HCT116 (cell line): ENCODE measurements at regions not wholly inside any gene's neighbourhood (a gene's known extent, or its start where the extent isn't known, plus 50 kb on each side); places are given as distances from the start of the nearest gene placed in this dataset.

Experiments
- ATAC-seq: fragments of 200-7000 bp; cut with Tn5 transposase; 2 replicates; pipeline ENCODE4 v1.9.1; 2020; ENCODE audit warnings: mild to moderate bottlenecking, moderate library complexity
- BruUV-seq: library from RNA; stranded (reverse); fragments of 400-500 nt; replicated peaks from 2 replicates; lab custom pipeline; 2021; lab: Mats Ljungman, UMichigan
- CTCF ChIA-PET: fragments of 300-600 bp; sonication (Branson Sonifier 250); formaldehyde crosslinking; loops from one replicate; lab custom pipeline; 2021; ENCODE audit warnings: antibody characterized with exemption; lab: Charles Lee
- POLR2A ChIA-PET: fragments of 300-600, 350-600 bp; sonication (Branson Sonifier 250); formaldehyde crosslinking; loops from one replicate; lab custom pipeline; 2021; ENCODE audit warnings: antibody characterized with exemption; lab: Charles Lee
- RAD21 ChIA-PET, 2 experiments: fragments of 300-600 bp; sonication (Branson Sonifier 250); formaldehyde crosslinking; loops; one replicate each; lab custom pipeline; 2023; ENCODE audit warnings: low total read pairs in 2 of 2; ENCODE audit not compliant: uncharacterized antibody in 2 of 2, unreplicated experiment in 2 of 2, low non-redundant PET in 1 of 2; lab: Charles Lee
- DNase-seq: peaks from one replicate; pipeline ENCODE4 v3.0.0-alpha.2; 2010; ENCODE audit warnings: low read depth, low spot score
- H2AFZ ChIP-seq: fragments of 200-600 bp; shearing (Covaris generic), sonication (generic); 2 replicates; pipeline ENCODE4 v1.6.1; 2017; ENCODE audit warnings: low read depth, mixed run types, mixed read lengths, antibody characterized with exemption, low read length; ENCODE audit not compliant: poor library complexity, severe bottlenecking
- H3K27ac ChIP-seq: 2 replicates; pipeline ENCODE4 v1.5.1; 2012; ENCODE audit warnings: low read depth, low read length
- H3K27me3 ChIP-seq: fragments of 200-600 bp; sonication (generic); 2 replicates; pipeline ENCODE4 v1.6.1; 2016; ENCODE audit warnings: mixed run types, low read length, mixed read lengths; ENCODE audit not compliant: insufficient read depth
- H3K36me3 ChIP-seq, 2 experiments: fragments of 200-500 bp in 1 of 2; fragments of 200-600 bp in 1 of 2; sonication (Bioruptor generic) in 1 of 2; sonication (generic) in 1 of 2; 2 replicates each; pipeline versions ENCODE4 v1.5.1 to v1.6.1; 2014 to 2016; ENCODE audit warnings: low read length in 2 of 2, inconsistent platforms in 1 of 2, mixed read lengths in 1 of 2, mixed run types in 1 of 2; ENCODE audit not compliant: insufficient read depth in 2 of 2, control insufficient read depth in 1 of 2
- H3K4me1 ChIP-seq, 2 experiments: fragments of 200-600 bp in 1 of 2; sonication (generic) in 1 of 2; 2 replicates each; pipeline versions ENCODE4 v1.5.1 to v1.6.1; 2012 to 2017; ENCODE audit warnings: low read length in 2 of 2, inconsistent platforms in 1 of 2, mild to moderate bottlenecking in 1 of 2, mixed read lengths in 1 of 2, mixed run types in 1 of 2, moderate library complexity in 1 of 2; ENCODE audit not compliant: insufficient read depth in 2 of 2, control insufficient read depth in 1 of 2
- H3K4me2 ChIP-seq: fragments of 200-600 bp; sonication (generic); 2 replicates; pipeline ENCODE4 v1.6.1; 2017; ENCODE audit warnings: mixed run types, low read length, mixed read lengths
- H3K4me3 ChIP-seq, 2 experiments: fragments of 200-600 bp in 1 of 2; sonication (generic) in 1 of 2; replicated peaks in 1 of 2; 2 replicates each; pipeline ENCODE4 v1.5.1; 2011 to 2016; ENCODE audit warnings: low read length in 2 of 2, control low read depth in 1 of 2, low read depth in 1 of 2, mild to moderate bottlenecking in 1 of 2, mixed read lengths in 1 of 2, mixed run types in 1 of 2
- H3K79me2 ChIP-seq: fragments of 200-600 bp; sonication (generic); 2 replicates; pipeline ENCODE4 v1.6.1; 2017; ENCODE audit warnings: mild to moderate bottlenecking, mixed run types, low read length, moderate library complexity, mixed read lengths; ENCODE audit not compliant: insufficient read depth
- H3K9ac ChIP-seq: fragments of 200-600 bp; sonication (generic); 2 replicates; pipeline ENCODE4 v1.6.1; 2016; ENCODE audit warnings: low read length, mixed read lengths
- H3K9me2 ChIP-seq: fragments of 200-600 bp; sonication (generic), shearing (Covaris generic); 2 replicates; pipeline ENCODE4 v1.6.1; 2017; ENCODE audit warnings: mixed run types, mild to moderate bottlenecking, moderate library complexity; ENCODE audit not compliant: insufficient read depth
- H3K9me3 ChIP-seq, 2 experiments: fragments of 200-500 bp in 1 of 2; fragments of 200-600 bp in 1 of 2; sonication (Bioruptor generic) in 1 of 2; sonication (generic) in 1 of 2; 2 replicates each; pipeline ENCODE4 v1.6.1; 2014 to 2017; ENCODE audit warnings: low read length in 2 of 2, mixed read lengths in 2 of 2, inconsistent platforms in 1 of 2, low read depth in 1 of 2, mild to moderate bottlenecking in 1 of 2, mixed run types in 1 of 2, moderate library complexity in 1 of 2; ENCODE audit not compliant: control insufficient read depth in 1 of 2, insufficient read depth in 1 of 2
- H4K20me1 ChIP-seq: fragments of 200-600 bp; sonication (generic), shearing (Covaris generic); 2 replicates; pipeline ENCODE4 v1.6.1; 2017; ENCODE audit warnings: mixed run types, mild to moderate bottlenecking, moderate library complexity; ENCODE audit not compliant: insufficient read depth
- ATF3 ChIP-seq: IDR thresholded peaks from 2 replicates; pipeline ENCODE4 v1.6.1; 2012
- CBX3 ChIP-seq: IDR thresholded peaks from 2 replicates; pipeline ENCODE4 v1.6.1; 2012; ENCODE audit warnings: low read depth
- CEBPB ChIP-seq: IDR thresholded peaks from 2 replicates; pipeline ENCODE4 v1.6.1; 2012; ENCODE audit warnings: low read depth
- CTCF ChIP-seq, 3 experiments: fragments of 200-600 bp in 1 of 3; sonication (generic) in 1 of 3; IDR thresholded peaks in 2 of 3; conservative IDR thresholded peaks in 1 of 3; 2 replicates each; pipeline ENCODE4 v1.5.1; 2012 to 2017; ENCODE audit warnings: low read depth in 2 of 3, low read length in 2 of 3, antibody characterized with exemption in 1 of 3, borderline replicate concordance in 1 of 3, control low read depth in 1 of 3, mild to moderate bottlenecking in 1 of 3, mixed read lengths in 1 of 3, mixed run types in 1 of 3, moderate library complexity in 1 of 3; ENCODE audit not compliant: insufficient read depth in 1 of 3
- EGR1 ChIP-seq: IDR thresholded peaks from 2 replicates; pipeline ENCODE4 v1.6.1; 2012; ENCODE audit warnings: low read depth
- EZH2 ChIP-seq: fragments of 200-600 bp; sonication (generic); IDR thresholded peaks from 2 replicates; pipeline ENCODE4 v1.6.1; 2017; ENCODE audit warnings: antibody characterized with exemption, mixed run types
- EZH2phosphoT487 ChIP-seq: fragments of 200-600 bp; IDR thresholded peaks from 2 replicates; pipeline ENCODE4 v1.6.1; 2018; ENCODE audit warnings: antibody characterized with exemption, borderline replicate concordance
- JUND ChIP-seq: IDR thresholded peaks from 2 replicates; pipeline ENCODE4 v1.6.1; 2012
- POLR2A ChIP-seq: IDR thresholded peaks from 2 replicates; pipeline ENCODE4 v1.7.0; 2011; ENCODE audit warnings: borderline replicate concordance; ENCODE audit not compliant: insufficient read depth, insufficient read length; ENCODE audit errors: extremely low read depth
- POLR2AphosphoS5 ChIP-seq: IDR thresholded peaks from 2 replicates; pipeline ENCODE4 v1.6.1; 2011; ENCODE audit warnings: mild to moderate bottlenecking, low read depth, low read length, moderate library complexity
- RAD21 ChIP-seq: IDR thresholded peaks from 2 replicates; pipeline ENCODE4 v1.6.1; 2012; ENCODE audit warnings: low read depth, mild to moderate bottlenecking
- SRF ChIP-seq: IDR thresholded peaks from 2 replicates; pipeline ENCODE4 v1.6.1; 2012; ENCODE audit warnings: low read depth
- TCF7L2 ChIP-seq: IDR thresholded peaks from 2 replicates; pipeline ENCODE4 v1.7.0; 2011; ENCODE audit warnings: borderline replicate concordance, inconsistent platforms; ENCODE audit not compliant: insufficient read depth, insufficient read length; ENCODE audit errors: extremely low read depth
- YY1 ChIP-seq: IDR thresholded peaks from 2 replicates; pipeline ENCODE4 v1.6.1; 2011; ENCODE audit warnings: low read length, low read depth, moderate library complexity, mild to moderate bottlenecking; ENCODE audit not compliant: insufficient replicate concordance; ENCODE audit errors: extremely low read depth
- ZBTB33 ChIP-seq: IDR thresholded peaks from 2 replicates; pipeline ENCODE4 v1.6.1; 2011; ENCODE audit warnings: mild to moderate bottlenecking, low read length, moderate library complexity; ENCODE audit not compliant: insufficient replicate concordance; ENCODE audit errors: extremely low read depth
- ZFX ChIP-seq: fragments of 450-650 bp; IDR thresholded peaks from 2 replicates; pipeline ENCODE4 v1.6.1; 2017
- ZNF274 ChIP-seq: fragments of 200-500 bp; sonication (Bioruptor generic); IDR thresholded peaks from 2 replicates; pipeline ENCODE4 v1.6.1; 2014; ENCODE audit warnings: mild to moderate bottlenecking, low read depth, low read length, inconsistent platforms
- intact Hi-C: fragments of 100-400 bp; cut with micrococcal nuclease; formaldehyde crosslinking; loops from 2 replicates; pipeline ENCODE4 v1.10.0; 2022

DNA sequence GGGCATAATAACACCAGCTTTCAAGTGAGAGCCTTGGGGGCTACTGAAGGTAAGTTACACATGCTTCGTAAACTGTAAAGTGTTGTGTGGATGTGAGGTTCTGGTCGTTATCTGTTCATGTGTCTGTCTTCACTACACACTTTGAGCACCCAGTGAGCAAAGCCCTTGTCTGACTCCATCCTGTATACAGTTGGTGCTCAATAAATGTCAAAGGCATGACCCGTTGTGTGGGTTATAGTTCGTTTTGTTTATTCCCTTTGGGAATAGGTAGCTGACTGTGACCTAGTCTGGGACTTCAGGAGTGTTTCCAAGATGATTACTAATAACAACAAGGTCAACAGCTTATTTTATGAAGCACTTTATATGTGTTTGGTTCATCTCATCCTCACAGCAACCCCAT lies 146.9 kb downstream of the MIAT start:
- ChIA-PET RAD21 (no interaction called here), POLR2A (no interaction called here), CTCF (no interaction called here)
- no peak for ATAC-seq
- intact Hi-C loops = no loop called here
- H3K36me3 ChIP-seq = no peaks in the 10 kb centered on the region
- H4K20me1 ChIP-seq = no peaks in the 10 kb centered on the region
- no peak for TF ChIP-seq CTCF (IDR thresholded peaks at IDR 0.05 in 2 of 3, conservative IDR thresholded peaks at IDR 0.05 in 1 of 3; ENCODE audit: borderline replicate concordance in 1 of 3, insufficient read depth in 1 of 3, low read depth in 2 of 3, low read length in 2 of 3)
- no peak for TF ChIP-seq CEBPB
- TF ChIP-seq CBX3 = no peak
- TF ChIP-seq ZNF274 = no peak
- TF ChIP-seq ATF3 = no peak
- TF ChIP-seq SRF = no peak
- no peak for TF ChIP-seq ZFX
- no peak for TF ChIP-seq YY1
- no peak for TF ChIP-seq ZBTB33
- TF ChIP-seq POLR2AphosphoS5 = no peak
- no peak for TF ChIP-seq POLR2A
- TF ChIP-seq RAD21 = no peak
- TF ChIP-seq EGR1 = no peak
- TF ChIP-seq JUND = no peak
- no peak for TF ChIP-seq EZH2phosphoT487
- TF ChIP-seq TCF7L2 = no peak
- no peak for TF ChIP-seq EZH2
- no peak overlapping the region for H3K4me3 ChIP-seq
- H3K4me1 ChIP-seq = 0 out of 4 replicates have a peak, but pooled peaks cover 0 to 4% of the 10 kb centered on the region in 2 experiments
- H3K79me2 ChIP-seq = no peaks in the 10 kb centered on the region
- peaks cover 0 to 6% of the 10 kb centered on the region in 2 experiments; a peak in 1 of 4 replicates for H3K9me3 ChIP-seq
- no peaks in the 10 kb centered on the region for H3K9me2 ChIP-seq
- no TSS peak for BruUV-seq
- H3K27me3 ChIP-seq = peaks cover 53% of the 10 kb centered on the region
- DNase-seq = no peak
- H3K9ac ChIP-seq = no peak overlapping the region
- no peak overlapping the region for H3K4me2 ChIP-seq
- H2AFZ ChIP-seq = no peak overlapping the region
- H3K27ac ChIP-seq = no peak overlapping the region
